Keratinocyte (primary cell): ENCODE measurements at regions not wholly inside any gene's neighbourhood (a gene's known extent, or its start where the extent isn't known, plus 50 kb on each side); places are given as distances from the start of the nearest gene placed in this dataset.
"Not testable (repeated sequence)": the region's sequence is repeated elsewhere in the genome, so short reads cannot be mapped to it uniquely, and the experiment has no call there.

Source experiments
- DNase-seq: peaks from one replicate; pipeline ENCODE4 v3.0.0-alpha.2; 2011; ENCODE audit warnings: low read depth, missing footprints, low spot score
- FAIRE-seq: peaks from 2 replicates; lab custom pipeline; 2011; peaks lifted over from hg19 to GRCh38; lab: Jason Lieb, UNC
- H2AFZ ChIP-seq: 2 replicates; pipeline ENCODE4 v1.6.0; 2012; ENCODE audit warnings: low read length, control low read depth, inconsistent platforms; ENCODE audit not compliant: control insufficient read depth
- H3K27ac ChIP-seq: 2 replicates; pipeline ENCODE4 v1.5.1; 2011; ENCODE audit warnings: low read length; ENCODE audit not compliant: control insufficient read depth, insufficient read depth
- H3K27me3 ChIP-seq: 3 replicates; pipeline ENCODE4 v1.6.0; 2011; ENCODE audit warnings: low read length; ENCODE audit not compliant: control insufficient read depth, insufficient read depth; ENCODE audit errors: extremely low read depth
- H3K36me3 ChIP-seq, 2 experiments: 2 replicates in 1 of 2; 3 replicates in 1 of 2; pipeline ENCODE4 v1.5.1; 2011; ENCODE audit warnings: low read length in 2 of 2, mild to moderate bottlenecking in 1 of 2; ENCODE audit not compliant: control insufficient read depth in 2 of 2, insufficient read depth in 2 of 2; ENCODE audit errors: extremely low read depth in 1 of 2
- H3K4me1 ChIP-seq: 3 replicates; pipeline ENCODE4 v1.5.1; 2011; ENCODE audit warnings: low read length; ENCODE audit not compliant: control insufficient read depth, insufficient read depth; ENCODE audit errors: extremely low read depth
- H3K4me2 ChIP-seq: 3 replicates; pipeline ENCODE4 v1.6.0; 2011; ENCODE audit warnings: low read depth, low read length; ENCODE audit not compliant: control insufficient read depth, insufficient read depth; ENCODE audit errors: extremely low read depth
- H3K4me3 ChIP-seq, 3 experiments: fragments of 200-600 bp in 1 of 3; sonication (generic) in 1 of 3; 2 replicates in 2 of 3; 3 replicates in 1 of 3; pipeline ENCODE4 v1.5.1; 2011 to 2016; ENCODE audit warnings: low read length in 3 of 3, mild to moderate bottlenecking in 3 of 3, control low read depth in 2 of 3, inconsistent platforms in 1 of 3, low read depth in 1 of 3, mixed read lengths in 1 of 3, mixed run types in 1 of 3, moderate library complexity in 1 of 3; ENCODE audit not compliant: control insufficient read depth in 2 of 3, insufficient read depth in 2 of 3; ENCODE audit errors: extremely low read depth in 1 of 3
- H3K79me2 ChIP-seq: 2 replicates; pipeline ENCODE4 v1.6.0; 2012; ENCODE audit warnings: low read length; ENCODE audit not compliant: control insufficient read depth, insufficient read depth
- H3K9ac ChIP-seq: 3 replicates; pipeline ENCODE4 v1.6.0; 2011; ENCODE audit warnings: low read length; ENCODE audit not compliant: control insufficient read depth, insufficient read depth; ENCODE audit errors: extremely low read depth
- H3K9me1 ChIP-seq: 3 replicates; pipeline ENCODE4 v1.6.0; 2011; ENCODE audit warnings: low read length; ENCODE audit not compliant: control insufficient read depth, insufficient read depth; ENCODE audit errors: extremely low read depth
- H3K9me3 ChIP-seq: 2 replicates; pipeline ENCODE4 v1.5.1; 2012; ENCODE audit warnings: low read depth, low read length; ENCODE audit not compliant: control insufficient read depth
- H4K20me1 ChIP-seq: 3 replicates; pipeline ENCODE4 v1.6.0; 2011; ENCODE audit warnings: low read length; ENCODE audit not compliant: control insufficient read depth, insufficient read depth; ENCODE audit errors: extremely low read depth
- dilution Hi-C: fragments of 300-500 bp; cut with MboI; formaldehyde crosslinking; loops from one replicate; pipeline ENCODE4 v1.7.0; 2020; ENCODE audit warnings: low sequenced_read_pairs; ENCODE audit not compliant: extremely low pct_ligation_motif_present

- H3K9ac ChIP-seq, H3K27ac ChIP-seq, H2AFZ ChIP-seq, H3K27me3 ChIP-seq, DNase-seq, H3K9me1 ChIP-seq, H3K79me2 ChIP-seq, H3K4me2 ChIP-seq, H3K36me3 ChIP-seq, H3K4me1 ChIP-seq, dilution Hi-C loops, H4K20me1 ChIP-seq, H3K9me3 ChIP-seq, FAIRE-seq: not testable (repeated sequence)
- H3K4me3 ChIP-seq, result peak overlapping the region in 1 of 3 experiments; percentile 32
Measured at GRCh38 chr21:6110716-6111343, 4410.6 kb upstream of the TPTE start.

- H3K27ac ChIP-seq, H3K4me2 ChIP-seq, H2AFZ ChIP-seq, H3K9me3 ChIP-seq, H4K20me1 ChIP-seq, dilution Hi-C loops, H3K79me2 ChIP-seq, DNase-seq, H3K9ac ChIP-seq, FAIRE-seq, H3K36me3 ChIP-seq, H3K27me3 ChIP-seq, H3K4me1 ChIP-seq, H3K9me1 ChIP-seq: not testable (repeated sequence)
- H3K4me3 ChIP-seq, result peak overlapping the region in 1 of 3 experiments; percentile 32
Measured at GRCh38 chr21:6111354-6111753, 4410.0 kb upstream of the TPTE start.

DNA sequence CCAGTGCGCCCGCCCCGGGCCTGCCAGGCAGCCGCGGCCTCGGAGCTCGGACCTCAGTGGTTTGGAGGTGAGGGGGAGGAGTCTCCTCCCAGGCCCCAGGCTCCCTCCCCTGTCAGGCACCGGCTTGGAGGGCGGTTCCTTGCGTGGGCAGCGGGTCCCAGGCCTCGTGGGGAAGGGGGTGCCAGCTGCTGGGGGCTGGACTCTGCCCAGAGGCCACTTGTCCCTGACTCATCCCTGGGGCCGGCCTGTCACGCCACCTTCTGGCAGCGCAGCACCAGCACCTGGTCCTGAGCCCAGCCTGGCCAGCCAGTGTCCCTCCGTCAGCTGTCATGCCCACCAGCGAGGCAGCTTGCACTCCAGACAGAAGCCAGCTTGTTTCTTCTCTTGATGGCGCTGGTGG, 4403.0 kb upstream of the TPTE start:
- H3K4me3 ChIP-seq, DNase-seq, H3K27ac ChIP-seq, H3K79me2 ChIP-seq, H3K9ac ChIP-seq, H3K9me3 ChIP-seq, H3K4me1 ChIP-seq, H3K9me1 ChIP-seq, dilution Hi-C loops, H2AFZ ChIP-seq, FAIRE-seq, H3K4me2 ChIP-seq, H4K20me1 ChIP-seq, H3K27me3 ChIP-seq, H3K36me3 ChIP-seq: not testable (repeated sequence)

DNA sequence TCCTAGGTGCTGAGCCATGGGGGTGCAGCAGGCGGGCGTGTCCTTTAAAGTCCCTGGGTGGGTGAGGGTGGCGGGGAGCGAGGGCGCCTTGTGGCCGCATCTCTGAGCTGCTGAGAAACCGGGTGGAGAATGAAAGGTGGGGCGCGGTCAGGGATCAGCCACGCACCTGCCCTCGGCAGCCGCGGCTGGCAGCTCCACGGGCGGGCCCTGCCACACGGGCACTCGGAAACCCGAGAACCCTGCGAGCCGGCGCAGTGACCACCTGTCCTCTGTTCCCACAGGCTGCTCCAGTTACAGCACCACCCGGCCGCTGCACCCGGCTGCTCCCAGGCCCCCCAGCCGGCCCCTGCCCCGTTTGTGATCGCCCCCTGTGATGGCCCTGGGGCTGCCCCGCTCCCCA, 4400.5 kb upstream of the TPTE start:
- H3K4me2 ChIP-seq, FAIRE-seq, H2AFZ ChIP-seq, H3K9me1 ChIP-seq, DNase-seq, H3K27me3 ChIP-seq, H3K79me2 ChIP-seq, H3K36me3 ChIP-seq, H3K9ac ChIP-seq, H3K4me3 ChIP-seq, dilution Hi-C loops, H3K27ac ChIP-seq, H3K9me3 ChIP-seq, H4K20me1 ChIP-seq, H3K4me1 ChIP-seq: not testable (repeated sequence)

GRCh38 chr21:6122629-6123028, 4398.8 kb upstream of the TPTE start:
- FAIRE-seq, H3K4me2 ChIP-seq: not testable (repeated sequence)

More at GRCh38 chr21:6122629-6123028, 4398.8 kb upstream of the TPTE start:
- H3K27ac ChIP-seq, dilution Hi-C loops, H3K27me3 ChIP-seq, H3K4me3 ChIP-seq, H3K79me2 ChIP-seq, H3K9me1 ChIP-seq, H4K20me1 ChIP-seq, H2AFZ ChIP-seq, H3K9ac ChIP-seq, H3K36me3 ChIP-seq, DNase-seq, H3K9me3 ChIP-seq, H3K4me1 ChIP-seq: not testable (repeated sequence)
